IPS-15b (cell line): ENCODE measurements at regions not wholly inside any gene's neighbourhood (a gene's known extent, or its start where the extent isn't known, plus 50 kb on each side); places are given as distances from the start of the nearest gene placed in this dataset.
"Not testable (repeated sequence)": the region's sequence is repeated elsewhere in the genome, so short reads cannot be mapped to it uniquely, and the experiment has no call there.

Source experiments
- H3K27me3 ChIP-seq: one replicate; pipeline ENCODE4 v1.6.1; 2013; ENCODE audit warnings: low read length; ENCODE audit not compliant: control insufficient read depth, insufficient read depth
- H3K36me3 ChIP-seq: one replicate; pipeline ENCODE4 v1.6.1; 2013; ENCODE audit warnings: low read length; ENCODE audit not compliant: control insufficient read depth, insufficient read depth
- H3K4me1 ChIP-seq: one replicate; pipeline ENCODE4 v1.6.1; 2013; ENCODE audit warnings: mild to moderate bottlenecking, low read length; ENCODE audit not compliant: control insufficient read depth, insufficient read depth
- H3K4me3 ChIP-seq: one replicate; pipeline ENCODE4 v1.5.1; 2013; ENCODE audit warnings: low read depth, low read length
- H3K9ac ChIP-seq: one replicate; pipeline ENCODE4 v1.6.1; 2013; ENCODE audit warnings: low read depth, mild to moderate bottlenecking, low read length
- H3K9me3 ChIP-seq: one replicate; pipeline ENCODE4 v1.6.1; 2013; ENCODE audit warnings: mild to moderate bottlenecking, low read length; ENCODE audit not compliant: control insufficient read depth, insufficient read depth

GRCh38 chr5:92715946-92716520 is 865.0 kb downstream of the NR2F1-AS1 start:
- H3K36me3 ChIP-seq = no peaks in the 10 kb centered on the region
- H3K27me3 ChIP-seq = no peaks in the 10 kb centered on the region
- no peaks in the 10 kb centered on the region for H3K4me1 ChIP-seq
- no peaks in the 10 kb centered on the region for H3K9me3 ChIP-seq
- no peak overlapping the region for H3K9ac ChIP-seq
- no peak overlapping the region for H3K4me3 ChIP-seq

- no peaks in the 10 kb centered on the region for H3K36me3 ChIP-seq
- H3K9me3 ChIP-seq = no peaks in the 10 kb centered on the region
- H3K4me1 ChIP-seq = no peaks in the 10 kb centered on the region
- no peaks in the 10 kb centered on the region for H3K27me3 ChIP-seq
- H3K9ac ChIP-seq = no peak overlapping the region
- H3K4me3 ChIP-seq = no peak overlapping the region
These were observed 867.2 kb downstream of the NR2F1-AS1 start for GRCh38 chr5:92713826-92714225.

- Histone ChIP-seq H3K9me3 (no peaks in the 10 kb centered on the region), H3K4me1 (no peaks in the 10 kb centered on the region), H3K27me3 (no peaks in the 10 kb centered on the region), H3K36me3 (no peaks in the 10 kb centered on the region), H3K4me3 (no peak overlapping the region), H3K9ac (no peak overlapping the region)
These were observed 867.7 kb downstream of the NR2F1-AS1 start for GRCh38 chr5:92713335-92713743.

- Histone ChIP-seq H3K9me3 (no peaks in the 10 kb centered on the region), H3K9ac (no peak overlapping the region), H3K36me3 (no peaks in the 10 kb centered on the region), H3K4me1 (no peaks in the 10 kb centered on the region), H3K4me3 (no peak overlapping the region), H3K27me3 (no peaks in the 10 kb centered on the region)
These were observed 869.1 kb downstream of the NR2F1-AS1 start for GRCh38 chr5:92711956-92712355.

- no peak overlapping the region for H3K9ac ChIP-seq
- no peaks in the 10 kb centered on the region for H3K36me3 ChIP-seq
- H3K4me1 ChIP-seq = no peaks in the 10 kb centered on the region
- H3K9me3 ChIP-seq = no peaks in the 10 kb centered on the region
- no peaks in the 10 kb centered on the region for H3K27me3 ChIP-seq
- H3K4me3 ChIP-seq = no peak overlapping the region
These were observed 876.4 kb downstream of the NR2F1-AS1 start for GRCh38 chr5:92704590-92704989.

- H3K9ac ChIP-seq = no peak overlapping the region
- H3K4me1 ChIP-seq = no peaks in the 10 kb centered on the region
- no peaks in the 10 kb centered on the region for H3K36me3 ChIP-seq
- no peaks in the 10 kb centered on the region for H3K27me3 ChIP-seq
- H3K4me3 ChIP-seq = no peak overlapping the region
- H3K9me3 ChIP-seq = no peaks in the 10 kb centered on the region
These were observed 877.0 kb downstream of the NR2F1-AS1 start for GRCh38 chr5:92703976-92704375.

GRCh38 chr5:92695123-92696003 is 885.7 kb downstream of the NR2F1-AS1 start:
- Histone ChIP-seq H3K9me3 (no peaks in the 10 kb centered on the region), H3K4me3 (no peak overlapping the region), H3K27me3 (no peaks in the 10 kb centered on the region), H3K9ac (no peak overlapping the region), H3K4me1 (no peaks in the 10 kb centered on the region), H3K36me3 (no peaks in the 10 kb centered on the region)

- Histone ChIP-seq H3K36me3 (no peaks in the 10 kb centered on the region), H3K9ac (no peak overlapping the region), H3K4me1 (no peaks in the 10 kb centered on the region), H3K4me3 (no peak overlapping the region), H3K9me3 (no peaks in the 10 kb centered on the region), H3K27me3 (no peaks in the 10 kb centered on the region)
These were observed 887.0 kb downstream of the NR2F1-AS1 start for GRCh38 chr5:92694067-92694466.

- H3K9ac ChIP-seq, H3K36me3 ChIP-seq, H3K4me1 ChIP-seq, H3K4me3 ChIP-seq, H3K9me3 ChIP-seq, H3K27me3 ChIP-seq: not testable (repeated sequence)
These were observed 889.1 kb downstream of the NR2F1-AS1 start for GRCh38 chr5:92691955-92692354.

GRCh38 chr5:92687821-92688722 is 892.9 kb downstream of the NR2F1-AS1 start:
- H3K27me3 ChIP-seq = no peaks in the 10 kb centered on the region
- H3K36me3 ChIP-seq = no peaks in the 10 kb centered on the region
- H3K4me1 ChIP-seq = no peaks in the 10 kb centered on the region
- no peak overlapping the region for H3K4me3 ChIP-seq
- no peak overlapping the region for H3K9ac ChIP-seq
- H3K9me3 ChIP-seq = no peaks in the 10 kb centered on the region

GRCh38 chr5:92678640-92679039 is 902.4 kb downstream of the NR2F1-AS1 start:
- no peaks in the 10 kb centered on the region for H3K9me3 ChIP-seq
- H3K27me3 ChIP-seq = no peaks in the 10 kb centered on the region
- no peaks in the 10 kb centered on the region for H3K4me1 ChIP-seq
- H3K9ac ChIP-seq = no peak overlapping the region
- H3K36me3 ChIP-seq = no peaks in the 10 kb centered on the region
- no peak overlapping the region for H3K4me3 ChIP-seq
